Activated T-helper 17 cell treated with anti-CD3 and anti-CD28 coated beads, Interleukin-2, amount 50 U/mL, for 72 hours (primary cell): ENCODE measurements at regions not wholly inside any gene's neighbourhood (a gene's known extent, or its start where the extent isn't known, plus 50 kb on each side); places are given as distances from the start of the nearest gene placed in this dataset.
"Not testable (repeated sequence)": the region's sequence is repeated elsewhere in the genome, so short reads cannot be mapped to it uniquely, and the experiment has no call there.

Experiments used
- ATAC-seq: fragments of 150-1000 bp; cut with Tn5 transposase; replicated peaks from 2 replicates; pipeline ENCODE4 v1.10.0; 2021; ENCODE audit warnings: mild to moderate bottlenecking, moderate library complexity
- H3K27ac Mint-ChIP-seq: one replicate; pipeline ENCODE4 v1.8.0; 2022; ENCODE audit warnings: mixed read lengths
- H3K27me3 Mint-ChIP-seq: one replicate; pipeline ENCODE4 v1.8.0; 2022; ENCODE audit warnings: mixed read lengths
- H3K36me3 Mint-ChIP-seq: one replicate; pipeline ENCODE4 v1.8.0; 2022; ENCODE audit warnings: low read depth, mild to moderate bottlenecking, mixed read lengths
- H3K4me1 Mint-ChIP-seq: one replicate; pipeline ENCODE4 v1.8.0; 2022; ENCODE audit warnings: mixed read lengths
- H3K4me3 Mint-ChIP-seq: one replicate; pipeline ENCODE4 v1.8.0; 2022; ENCODE audit warnings: mild to moderate bottlenecking, mixed read lengths
- H3K9me3 Mint-ChIP-seq: one replicate; pipeline ENCODE4 v1.8.0; 2022; ENCODE audit warnings: mixed read lengths

DNA sequence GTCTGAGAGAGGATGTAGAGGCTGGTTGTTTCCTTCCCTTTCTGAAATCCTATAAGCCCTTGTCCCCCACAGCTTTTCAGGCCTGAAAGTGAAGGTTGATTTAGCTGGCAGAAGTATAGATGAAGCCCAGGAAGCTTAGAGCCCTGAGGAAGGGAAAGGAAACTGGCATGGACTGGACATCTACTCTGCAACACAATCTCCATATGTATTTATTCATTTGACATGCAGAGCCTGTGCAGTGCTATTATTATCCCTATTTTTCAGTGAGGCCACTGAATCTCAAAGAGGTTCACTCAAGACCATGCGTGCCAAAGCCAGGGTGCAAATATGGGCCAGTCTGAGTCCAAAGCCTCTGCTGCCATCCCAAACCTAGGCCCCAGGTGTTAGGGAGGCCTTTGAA lies 78.5 kb upstream of the KCND3 start:
- Mint-ChIP-seq H3K4me1 (no peaks in the 10 kb centered on the region), H3K4me3 (no peak overlapping the region), H3K27me3 (peaks cover 28% of the 10 kb centered on the region), H3K36me3 (no peaks in the 10 kb centered on the region), H3K9me3 (no peaks in the 10 kb centered on the region), H3K27ac (no peak overlapping the region)
- no peak for ATAC-seq

DNA sequence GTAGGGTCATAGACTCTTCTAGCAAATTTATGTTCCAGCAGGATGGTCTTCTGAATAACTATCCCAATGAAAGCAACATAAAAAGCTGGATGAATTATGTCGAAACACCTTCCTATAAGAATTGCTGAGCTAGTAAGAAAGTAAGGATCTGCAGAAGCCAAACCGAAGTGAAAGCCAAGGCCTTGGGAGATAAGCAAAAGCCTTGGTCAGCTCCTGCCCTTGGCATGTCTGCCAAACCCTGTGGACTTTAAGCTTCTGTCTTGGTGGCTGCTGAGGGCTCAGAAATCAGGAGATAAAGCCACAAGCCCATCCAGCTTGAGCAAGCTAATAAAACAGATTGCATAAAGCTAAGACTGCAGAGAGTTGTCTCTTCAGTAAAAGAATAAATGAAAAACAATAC lies 81.2 kb upstream of the KCND3 start:
- H3K27ac Mint-ChIP-seq, result no peak overlapping the region
- no peaks in the 10 kb centered on the region for H3K4me1 Mint-ChIP-seq
- H3K27me3 Mint-ChIP-seq, result peaks cover 24% of the 10 kb centered on the region
- H3K9me3 Mint-ChIP-seq, result no peaks in the 10 kb centered on the region
- H3K4me3 Mint-ChIP-seq, result no peak overlapping the region
- no peaks in the 10 kb centered on the region for H3K36me3 Mint-ChIP-seq
- ATAC-seq, result no peak

DNA sequence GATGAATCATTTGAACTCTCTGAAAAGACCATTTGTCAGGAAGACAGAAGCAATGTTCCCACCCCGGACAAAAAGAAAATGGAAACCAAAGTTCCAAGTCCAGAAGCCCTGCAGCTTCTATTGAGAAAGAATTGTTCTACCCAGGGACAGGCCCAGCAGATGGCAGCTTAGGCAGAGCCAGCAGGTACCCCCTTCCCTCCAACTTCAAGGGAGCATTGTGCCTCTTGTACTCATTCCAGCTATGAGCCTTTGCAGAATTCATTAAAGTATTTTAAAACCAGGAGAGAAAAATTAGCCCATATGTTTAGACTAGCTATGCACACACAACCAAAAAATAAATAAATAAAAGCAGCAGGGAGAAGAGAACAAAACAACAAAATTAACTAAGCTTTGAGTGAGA lies 85.2 kb upstream of the KCND3 start:
- H3K27me3 Mint-ChIP-seq, result peaks cover 16% of the 10 kb centered on the region
- no peaks in the 10 kb centered on the region for H3K36me3 Mint-ChIP-seq
- ATAC-seq, result no peak
- no peaks in the 10 kb centered on the region for H3K4me1 Mint-ChIP-seq
- H3K27ac Mint-ChIP-seq, result no peak overlapping the region
- H3K4me3 Mint-ChIP-seq, result no peak overlapping the region
- no peaks in the 10 kb centered on the region for H3K9me3 Mint-ChIP-seq

DNA sequence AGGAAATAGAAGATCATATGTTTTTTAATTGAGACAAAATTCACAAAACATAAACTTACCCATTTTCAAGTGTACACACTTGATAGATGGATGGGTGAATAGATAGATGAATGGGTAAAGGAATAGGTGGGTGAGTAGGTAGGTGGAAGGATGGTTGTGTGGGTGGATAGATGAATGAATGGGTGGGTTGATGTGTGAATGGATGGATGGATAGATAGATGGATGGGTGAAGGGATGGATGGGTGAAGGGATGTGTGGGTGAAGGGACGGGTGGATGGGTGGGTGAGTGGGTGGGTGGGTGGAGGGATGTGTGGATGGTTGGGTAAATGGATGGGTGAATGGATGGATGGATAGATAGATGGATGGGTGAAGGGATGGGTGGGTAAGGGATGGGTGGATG lies 86.1 kb upstream of the KCND3 start:
- no peak overlapping the region for H3K4me3 Mint-ChIP-seq
- H3K9me3 Mint-ChIP-seq, result no peaks in the 10 kb centered on the region
- peaks cover 8% of the 10 kb centered on the region for H3K27me3 Mint-ChIP-seq
- H3K27ac Mint-ChIP-seq, result no peak overlapping the region
- H3K36me3 Mint-ChIP-seq, result no peaks in the 10 kb centered on the region
- no peaks in the 10 kb centered on the region for H3K4me1 Mint-ChIP-seq
- ATAC-seq, result no peak

DNA sequence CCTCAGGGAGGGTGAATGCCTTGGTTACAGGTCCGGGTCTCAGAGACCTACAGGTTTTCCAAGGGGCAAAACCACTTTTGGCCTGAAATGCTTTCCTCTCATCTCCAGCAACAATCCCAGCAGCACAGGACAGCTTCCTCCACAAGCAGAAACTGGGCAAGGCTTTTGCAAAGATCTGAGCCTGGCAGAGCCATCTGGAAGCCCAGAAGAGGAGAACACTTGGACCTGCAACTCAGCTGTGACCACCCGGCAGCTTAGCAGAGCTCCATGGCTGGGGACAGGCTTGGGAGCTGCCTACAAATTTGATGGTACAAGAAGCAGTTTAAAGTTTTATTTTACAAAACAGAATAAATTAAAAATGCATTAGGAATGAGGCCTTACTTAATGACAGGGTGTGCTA lies 90.0 kb upstream of the KCND3 start:
- no peak overlapping the region for H3K4me3 Mint-ChIP-seq
- no peaks in the 10 kb centered on the region for H3K4me1 Mint-ChIP-seq
- no peaks in the 10 kb centered on the region for H3K9me3 Mint-ChIP-seq
- no peak for ATAC-seq
- H3K27ac Mint-ChIP-seq, result no peak overlapping the region
- H3K36me3 Mint-ChIP-seq, result no peaks in the 10 kb centered on the region
- peaks cover 15% of the 10 kb centered on the region for H3K27me3 Mint-ChIP-seq

DNA sequence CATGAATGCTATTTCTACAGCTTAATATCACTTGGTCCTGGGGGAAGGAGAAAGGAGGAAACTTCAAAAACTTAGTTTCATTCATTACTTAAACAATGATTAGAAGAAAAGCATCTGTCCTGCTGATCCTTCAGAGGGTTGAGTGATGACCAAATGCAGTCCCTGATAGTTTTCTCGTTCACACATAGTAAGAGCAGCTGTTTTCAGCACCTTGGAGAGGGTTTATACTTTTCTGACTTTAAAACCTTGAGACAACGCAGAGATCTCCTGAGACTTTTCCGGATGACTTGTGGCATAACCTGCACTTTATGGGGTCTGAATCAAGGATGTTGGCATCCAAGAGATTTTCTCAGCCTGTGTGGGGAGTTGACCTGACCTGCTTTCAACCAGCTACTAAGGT lies 94.0 kb upstream of the KCND3 start:
- no peak for ATAC-seq
- H3K27ac Mint-ChIP-seq, result no peak overlapping the region
- H3K4me1 Mint-ChIP-seq, result no peaks in the 10 kb centered on the region
- no peaks in the 10 kb centered on the region for H3K9me3 Mint-ChIP-seq
- peaks cover 22% of the 10 kb centered on the region for H3K27me3 Mint-ChIP-seq
- H3K36me3 Mint-ChIP-seq, result no peaks in the 10 kb centered on the region
- no peak overlapping the region for H3K4me3 Mint-ChIP-seq

DNA sequence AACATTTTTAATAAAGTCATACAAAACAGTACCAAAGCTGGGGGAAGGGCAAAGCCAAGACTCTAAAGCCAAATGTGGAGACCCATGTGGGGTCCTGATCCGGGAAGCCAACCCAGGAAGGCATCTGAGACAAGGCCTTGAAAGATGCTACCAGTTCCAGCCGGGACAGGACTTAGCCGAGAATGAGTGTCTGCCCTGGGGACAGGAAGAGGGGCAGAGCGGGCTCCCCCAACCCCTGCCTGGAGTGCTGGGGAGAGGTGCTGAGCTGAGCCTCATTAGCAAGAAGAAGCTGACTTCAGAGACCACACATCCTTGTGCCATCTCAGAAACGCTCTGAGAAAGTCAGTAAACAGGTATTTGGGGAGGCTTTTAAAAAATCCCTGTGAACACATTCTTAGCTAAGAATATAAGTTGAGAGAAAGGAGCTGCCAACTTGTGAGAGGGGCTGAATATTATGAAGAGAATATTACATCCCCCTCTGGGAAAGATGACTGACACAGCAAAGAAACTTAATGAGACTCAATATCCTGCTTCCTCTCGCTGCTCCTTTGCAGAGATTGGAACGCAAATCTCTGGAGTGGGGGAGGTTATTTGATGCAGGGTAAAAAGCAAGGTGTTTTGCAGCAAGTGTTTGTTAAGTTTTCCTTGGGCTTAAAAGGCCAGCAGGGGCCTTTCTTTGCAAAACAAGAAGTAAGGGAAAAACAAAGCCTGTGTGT lies 103.3 kb upstream of the KCND3 start:
- H3K27ac Mint-ChIP-seq, result no peak overlapping the region
- no peaks in the 10 kb centered on the region for H3K4me1 Mint-ChIP-seq
- peaks cover 52% of the 10 kb centered on the region for H3K27me3 Mint-ChIP-seq
- no peak for ATAC-seq
- no peaks in the 10 kb centered on the region for H3K9me3 Mint-ChIP-seq
- H3K4me3 Mint-ChIP-seq, result no peak overlapping the region
- no peaks in the 10 kb centered on the region for H3K36me3 Mint-ChIP-seq

DNA sequence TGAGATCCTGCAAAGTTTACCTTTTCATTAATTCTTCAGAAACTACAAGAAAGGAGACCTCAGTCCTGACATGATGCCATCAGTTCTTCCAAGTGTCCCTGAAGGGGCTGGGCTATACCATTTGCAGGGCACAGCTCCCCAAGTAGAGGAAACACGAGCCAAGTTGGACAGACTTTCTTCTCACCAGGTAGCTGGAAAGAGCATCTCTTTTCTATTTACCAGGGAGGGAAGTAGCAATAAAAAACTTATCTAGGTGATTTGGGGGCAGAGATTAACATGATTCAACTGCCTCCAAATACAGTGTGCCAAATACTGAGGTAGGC lies 103.9 kb upstream of the KCND3 start:
- Mint-ChIP-seq H3K9me3 (no peaks in the 10 kb centered on the region), H3K27me3 (peaks cover 49% of the 10 kb centered on the region), H3K4me3 (no peak overlapping the region), H3K36me3 (no peaks in the 10 kb centered on the region), H3K27ac (no peak overlapping the region), H3K4me1 (no peaks in the 10 kb centered on the region)
- no peak for ATAC-seq

DNA sequence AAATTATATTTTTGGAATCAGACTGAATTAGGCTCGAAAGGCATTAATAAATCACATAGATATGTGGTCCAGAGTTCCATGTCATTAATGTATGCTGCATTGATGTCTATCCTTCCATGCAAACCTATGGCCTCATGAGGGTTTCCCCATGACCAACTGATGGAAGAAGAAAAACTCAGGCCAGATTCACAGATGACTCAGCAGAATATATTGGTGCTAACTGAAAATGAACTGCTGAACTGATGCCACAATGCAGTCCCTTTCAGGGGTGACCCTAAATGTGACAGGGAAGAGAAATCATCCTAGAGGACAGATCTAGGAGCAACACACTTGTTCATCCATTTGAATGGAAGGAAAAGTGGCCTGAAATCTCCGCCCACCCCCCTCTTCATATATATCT lies 110.5 kb upstream of the KCND3 start:
- H3K4me3 Mint-ChIP-seq, result no peak overlapping the region
- no peaks in the 10 kb centered on the region for H3K9me3 Mint-ChIP-seq
- H3K27ac Mint-ChIP-seq, result no peak overlapping the region
- ATAC-seq, result no peak
- H3K36me3 Mint-ChIP-seq, result no peaks in the 10 kb centered on the region
- peaks cover 25% of the 10 kb centered on the region for H3K27me3 Mint-ChIP-seq
- no peaks in the 10 kb centered on the region for H3K4me1 Mint-ChIP-seq

DNA sequence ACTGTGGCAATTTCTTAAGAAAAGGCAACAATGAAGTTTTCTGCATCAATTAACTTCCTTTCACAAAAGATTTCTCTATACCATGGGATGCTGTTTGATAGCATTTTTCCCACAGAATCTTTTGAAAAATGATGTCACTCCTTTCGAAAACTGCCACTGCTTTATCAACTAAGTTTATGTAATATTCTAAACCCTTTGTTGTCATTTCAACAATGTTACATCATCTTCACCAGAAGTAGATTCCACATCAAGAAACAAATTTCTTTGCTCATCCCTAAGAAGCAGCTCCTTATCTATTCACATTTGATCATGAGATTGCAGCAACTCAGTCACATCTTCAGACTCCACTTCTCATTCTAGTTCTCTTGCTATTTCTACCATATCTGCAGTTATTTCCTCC lies 116.1 kb upstream of the KCND3 start:
- Mint-ChIP-seq H3K4me3 (no peak overlapping the region), H3K27ac (no peak overlapping the region), H3K9me3 (no peaks in the 10 kb centered on the region), H3K27me3 (peaks cover 38% of the 10 kb centered on the region), H3K4me1 (no peaks in the 10 kb centered on the region), H3K36me3 (no peaks in the 10 kb centered on the region)
- ATAC-seq, result no peak

DNA sequence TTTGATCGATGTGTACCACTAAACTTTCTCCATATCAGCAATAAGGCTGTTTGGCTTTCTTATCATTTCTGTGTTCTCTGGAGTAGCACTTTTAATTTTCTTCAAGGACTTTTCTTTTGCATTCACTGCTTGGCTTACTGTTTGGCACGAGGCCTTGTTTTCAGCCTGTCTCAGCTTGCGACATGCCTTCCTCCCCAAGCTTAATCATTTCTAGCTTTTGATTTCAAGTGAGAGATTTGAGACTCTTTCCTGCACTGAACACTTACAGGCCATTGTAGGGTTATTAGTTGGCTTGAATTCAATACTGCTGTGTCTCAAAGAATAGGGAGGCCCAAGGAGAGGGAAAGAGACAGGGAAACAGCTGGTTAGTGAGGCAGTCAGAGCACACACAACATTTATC lies 120.6 kb upstream of the KCND3 start:
- H3K4me1 Mint-ChIP-seq, result no peaks in the 10 kb centered on the region

DNA sequence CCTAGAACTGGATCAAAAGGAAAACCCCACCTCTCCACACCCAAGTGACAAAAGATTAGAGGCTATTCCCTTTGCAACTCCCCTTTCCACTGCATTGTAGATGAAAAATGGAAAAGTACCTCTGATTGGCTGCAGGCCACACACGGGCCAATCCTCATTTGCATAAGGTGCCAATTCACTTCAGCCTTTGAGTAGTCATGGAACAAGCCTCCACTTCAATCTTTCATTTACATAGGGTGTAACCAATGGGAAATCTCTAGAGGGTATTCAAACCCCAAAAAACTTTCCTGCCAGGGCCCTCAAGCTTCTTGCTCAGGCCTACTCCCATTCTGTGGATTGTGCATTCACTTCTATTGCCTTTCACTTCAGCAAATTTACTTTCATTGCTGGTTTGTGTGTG lies 122.3 kb upstream of the KCND3 start:
- Mint-ChIP-seq H3K4me1 (no peaks in the 10 kb centered on the region), H3K36me3 (no peaks in the 10 kb centered on the region), H3K27me3 (peaks cover 41% of the 10 kb centered on the region), H3K27ac (no peak overlapping the region), H3K4me3 (no peak overlapping the region), H3K9me3 (peaks cover 3% of the 10 kb centered on the region)
- ATAC-seq, result no peak

More for the DNA sequence above, 120.6 kb upstream of the KCND3 start:
- no peaks in the 10 kb centered on the region for H3K36me3 Mint-ChIP-seq
- H3K27ac Mint-ChIP-seq, result no peak overlapping the region
- peaks cover 40% of the 10 kb centered on the region for H3K27me3 Mint-ChIP-seq
- H3K4me3 Mint-ChIP-seq, result no peak overlapping the region
- H3K9me3 Mint-ChIP-seq, result peaks cover 3% of the 10 kb centered on the region
- ATAC-seq, result no peak

DNA sequence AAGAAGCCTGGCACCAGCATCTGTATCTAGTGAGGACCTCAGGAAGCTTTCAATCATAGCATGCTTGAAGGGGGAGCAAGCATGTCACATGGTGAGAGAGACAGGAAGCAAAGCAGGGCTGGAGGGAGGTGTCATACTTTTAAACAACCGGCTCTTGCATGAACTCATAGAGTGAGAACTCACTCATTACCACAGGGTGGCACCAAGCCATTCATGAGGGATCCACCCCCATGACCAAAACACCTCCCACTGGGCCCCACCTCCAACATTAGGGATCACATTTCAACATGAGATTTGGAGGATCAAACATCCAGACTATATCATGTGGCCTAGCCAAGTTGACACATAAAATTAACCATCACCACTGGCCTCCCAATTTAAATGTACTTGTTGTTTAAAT lies 125.1 kb upstream of the KCND3 start:
- no peaks in the 10 kb centered on the region for H3K4me1 Mint-ChIP-seq
- no peak overlapping the region for H3K4me3 Mint-ChIP-seq
- H3K27ac Mint-ChIP-seq, result no peak overlapping the region
- no peak for ATAC-seq
- peaks cover 3% of the 10 kb centered on the region for H3K9me3 Mint-ChIP-seq
- no peaks in the 10 kb centered on the region for H3K36me3 Mint-ChIP-seq
- peaks cover 38% of the 10 kb centered on the region for H3K27me3 Mint-ChIP-seq

DNA sequence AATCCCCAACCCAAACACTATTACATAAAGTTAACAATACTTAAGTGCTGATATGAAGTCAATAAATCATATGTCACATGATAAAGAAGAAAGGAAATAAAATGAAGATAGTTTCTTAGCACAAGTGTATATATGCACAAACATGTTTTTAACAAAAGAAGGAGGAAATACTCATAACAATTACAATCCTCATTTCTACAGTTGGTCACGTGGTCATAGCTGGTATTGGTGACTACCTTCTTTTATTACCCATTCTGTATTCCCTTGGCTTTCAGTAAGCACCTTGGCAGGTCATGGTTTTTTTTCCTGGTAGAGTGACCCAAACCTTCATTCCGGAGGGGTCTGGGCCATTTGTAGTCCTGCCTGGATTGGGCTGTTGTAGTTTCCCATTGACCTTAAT lies 137.1 kb upstream of the KCND3 start:
- Mint-ChIP-seq H3K27me3 (peaks cover 2% of the 10 kb centered on the region), H3K4me3 (no peak overlapping the region), H3K9me3 (no peaks in the 10 kb centered on the region), H3K4me1 (no peaks in the 10 kb centered on the region), H3K27ac (no peak overlapping the region), H3K36me3 (no peaks in the 10 kb centered on the region)
- no peak for ATAC-seq

DNA sequence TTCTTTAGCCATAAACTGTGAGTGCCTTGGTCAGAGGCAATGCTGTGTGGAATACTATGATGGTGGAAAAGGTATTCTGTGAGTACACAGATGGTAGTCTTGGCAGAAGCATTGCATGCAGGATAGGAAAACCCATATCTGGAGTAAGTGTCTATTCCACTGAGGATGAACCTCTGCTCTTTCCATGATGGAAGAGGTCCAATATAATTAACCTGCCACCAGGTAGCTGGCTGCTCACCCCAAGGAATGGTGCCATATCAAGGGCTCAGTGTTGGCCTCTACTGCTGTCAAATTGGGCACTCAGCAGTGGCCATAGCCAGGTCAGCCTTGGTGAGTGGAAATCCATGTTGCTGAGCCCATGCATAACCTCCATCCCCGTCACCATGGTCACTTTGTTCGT lies 138.1 kb upstream of the KCND3 start:
- not testable (repeated sequence) for H3K27me3 Mint-ChIP-seq, H3K4me3 Mint-ChIP-seq, ATAC-seq, H3K4me1 Mint-ChIP-seq, H3K9me3 Mint-ChIP-seq, H3K36me3 Mint-ChIP-seq, H3K27ac Mint-ChIP-seq

DNA sequence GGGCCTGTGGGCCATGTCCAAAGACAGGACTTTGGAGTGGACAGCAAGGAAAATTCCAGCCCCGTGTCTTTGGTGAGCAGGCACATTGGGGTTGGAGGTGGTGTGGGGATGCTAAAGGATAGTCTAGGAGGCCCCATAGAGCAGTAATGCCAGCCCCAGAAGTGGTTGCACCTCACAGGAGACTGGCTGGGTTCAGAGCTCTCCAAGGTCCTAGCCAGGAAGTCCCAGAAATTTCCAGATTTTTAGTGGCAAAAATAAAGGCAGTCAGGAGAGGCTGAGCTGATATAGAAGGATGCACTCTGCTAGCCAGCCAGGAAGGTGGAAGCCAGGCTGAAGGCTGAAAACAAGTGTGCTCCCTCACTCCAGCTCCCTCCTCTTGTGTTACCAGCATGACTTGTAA lies 144.0 kb upstream of the KCND3 start:
- Mint-ChIP-seq H3K4me3 (no peak overlapping the region), H3K27me3 (peaks cover 19% of the 10 kb centered on the region), H3K9me3 (no peaks in the 10 kb centered on the region), H3K27ac (no peak overlapping the region), H3K36me3 (no peaks in the 10 kb centered on the region), H3K4me1 (no peaks in the 10 kb centered on the region)
- no peak for ATAC-seq
